Gastrocnemius medialis (tissue), 4 donors: ENCODE measurements at regions not wholly inside any gene's neighbourhood (a gene's known extent, or its start where the extent isn't known, plus 50 kb on each side); places are given as distances from the start of the nearest gene placed in this dataset.

Experiments
- ATAC-seq, 2 donors: fragments of 150-250 bp; one replicate each; pipeline ENCODE4 v1.9.1; 2016
- DNase-seq, 2 donors: peaks; one replicate each; pipeline ENCODE4 v3.0.0-alpha.2; 2019
- H3K27ac ChIP-seq, 4 donors: fragments of 200-600 bp; sonication (generic); 1 replicate in 1 of 4; 2 replicates in 3 of 4; pipeline ENCODE4 v1.5.1; 2016 to 2018; ENCODE audit warnings: mild to moderate bottlenecking in 2 of 4, moderate library complexity in 1 of 4
- H3K27me3 ChIP-seq, 3 donors: fragments of 200-600 bp; sonication (generic) in 2 of 3; 1 replicate in 1 of 3; 2 replicates in 2 of 3; pipeline versions ENCODE4 v1.5.1 to v1.6.0; 2016 to 2019; ENCODE audit warnings: mild to moderate bottlenecking in 1 of 3, moderate library complexity in 1 of 3
- H3K36me3 ChIP-seq, 2 donors: fragments of 200-600 bp; sonication (generic) in 1 of 2; one replicate each; pipeline ENCODE4 v1.5.1; 2017 to 2018
- H3K4me1 ChIP-seq, 2 donors: fragments of 200-600 bp; sonication (generic) in 1 of 2; one replicate each; pipeline ENCODE4 v1.5.1; 2016 to 2017; ENCODE audit warnings: mild to moderate bottlenecking in 2 of 2
- H3K4me3 ChIP-seq, 4 donors: fragments of 200-600 bp; sonication (generic) in 3 of 4; 1 replicate in 1 of 4; 2 replicates in 3 of 4; pipeline ENCODE4 v1.5.1; 2016 to 2019; ENCODE audit warnings: mild to moderate bottlenecking in 2 of 4
- H3K9me3 ChIP-seq, 3 donors: fragments of 200-600 bp; sonication (generic) in 2 of 3; 1 replicate in 1 of 3; 2 replicates in 2 of 3; pipeline ENCODE4 v1.5.1; 2016 to 2019
- POLR2A ChIP-seq, 2 donors: fragments of 450-650 bp; IDR thresholded peaks; one replicate each; pipeline ENCODE4 v1.6.1; 2017; ENCODE audit warnings: antibody characterized with exemption in 2 of 2, mild to moderate bottlenecking in 2 of 2, moderate library complexity in 2 of 2
- in situ Hi-C, 4 donors: fragments of 200-750 bp; cut with MboI; loops; one replicate each; pipeline versions ENCODE4 v1.15.0 to v1.8.0; 2017; ENCODE audit warnings: low sequenced_read_pairs in 4 of 4
- intact Hi-C: fragments of 100-400 bp; cut with DNase I; formaldehyde crosslinking; loops from one replicate; pipeline ENCODE4 v1.15.1; 2023; ENCODE audit warnings: low total_unique reads
- TF ChIP-seq, protein P1 (sequence below), 5 experiments: fragments of 450-650 bp in 3 of 5; fragments of 200-600 bp in 2 of 5; sonication (generic) in 2 of 5; IDR thresholded peaks in 4 of 5; conservative IDR thresholded peaks in 1 of 5; 1 replicate in 4 of 5; 2 replicates in 1 of 5; pipeline ENCODE4 v1.5.1; 2016 to 2019; ENCODE audit warnings: antibody characterized with exemption in 5 of 5, mild to moderate bottlenecking in 3 of 5, moderate library complexity in 3 of 5

DNA sequence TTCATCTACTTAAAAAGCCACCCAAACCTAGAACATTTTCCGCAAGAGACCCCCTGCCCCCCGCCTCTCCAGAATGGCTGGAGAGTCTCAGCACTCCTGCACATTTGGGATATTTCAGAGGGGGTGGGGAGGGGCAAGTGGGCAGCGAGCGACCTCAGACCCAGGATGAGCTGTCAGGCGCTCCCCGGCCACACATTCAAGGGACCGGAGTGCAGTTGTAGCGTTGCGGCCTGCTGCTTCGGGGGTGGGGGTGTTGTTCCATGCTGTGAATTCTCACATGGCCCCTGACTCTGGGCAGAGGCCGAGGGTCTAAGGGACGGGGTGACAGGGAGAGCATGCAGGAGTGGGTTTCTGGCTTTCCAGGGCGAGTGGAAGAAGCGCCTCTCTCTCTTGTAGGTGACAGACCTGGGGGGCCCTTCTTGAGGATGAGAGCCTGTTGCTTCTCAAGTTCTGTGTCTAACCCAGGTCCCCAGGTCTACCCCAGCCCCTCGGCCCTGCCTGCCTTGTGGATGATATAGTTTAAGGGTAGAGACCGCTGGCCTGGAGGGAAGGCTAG is 231.2 kb downstream of the SEC14L1 start:
- no peak for TF ChIP-seq POLR2A (IDR thresholded peaks at IDR 0.05)
- TF ChIP-seq, protein P1, sequence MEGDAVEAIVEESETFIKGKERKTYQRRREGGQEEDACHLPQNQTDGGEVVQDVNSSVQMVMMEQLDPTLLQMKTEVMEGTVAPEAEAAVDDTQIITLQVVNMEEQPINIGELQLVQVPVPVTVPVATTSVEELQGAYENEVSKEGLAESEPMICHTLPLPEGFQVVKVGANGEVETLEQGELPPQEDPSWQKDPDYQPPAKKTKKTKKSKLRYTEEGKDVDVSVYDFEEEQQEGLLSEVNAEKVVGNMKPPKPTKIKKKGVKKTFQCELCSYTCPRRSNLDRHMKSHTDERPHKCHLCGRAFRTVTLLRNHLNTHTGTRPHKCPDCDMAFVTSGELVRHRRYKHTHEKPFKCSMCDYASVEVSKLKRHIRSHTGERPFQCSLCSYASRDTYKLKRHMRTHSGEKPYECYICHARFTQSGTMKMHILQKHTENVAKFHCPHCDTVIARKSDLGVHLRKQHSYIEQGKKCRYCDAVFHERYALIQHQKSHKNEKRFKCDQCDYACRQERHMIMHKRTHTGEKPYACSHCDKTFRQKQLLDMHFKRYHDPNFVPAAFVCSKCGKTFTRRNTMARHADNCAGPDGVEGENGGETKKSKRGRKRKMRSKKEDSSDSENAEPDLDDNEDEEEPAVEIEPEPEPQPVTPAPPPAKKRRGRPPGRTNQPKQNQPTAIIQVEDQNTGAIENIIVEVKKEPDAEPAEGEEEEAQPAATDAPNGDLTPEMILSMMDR (IDR thresholded peaks at IDR 0.05 in 4 of 5, conservative IDR thresholded peaks at IDR 0.05 in 1 of 5), result no peak
- DNase-seq (no peak), ATAC-seq (no peak)
- Histone ChIP-seq H3K9me3 (no peaks in the 10 kb centered on the region), H3K4me1 (peaks cover 60 to 65% of the 10 kb centered on the region in 2 donors), H3K36me3 (no peaks in the 10 kb centered on the region), H3K4me3 (peak overlapping the region; percentile 72 to 87 (median 78)), H3K27me3 (no peaks in the 10 kb centered on the region), H3K27ac (peak overlapping the region; percentile 85 to 96 (median 89))
- in situ Hi-C loops, result no loop called here
- intact Hi-C loops, result loop anchor here (2.0 to 5.0 kb wide), 2 partner anchors 40 to 51 kb away; no protein-coding TSS in a partner anchor

DNA sequence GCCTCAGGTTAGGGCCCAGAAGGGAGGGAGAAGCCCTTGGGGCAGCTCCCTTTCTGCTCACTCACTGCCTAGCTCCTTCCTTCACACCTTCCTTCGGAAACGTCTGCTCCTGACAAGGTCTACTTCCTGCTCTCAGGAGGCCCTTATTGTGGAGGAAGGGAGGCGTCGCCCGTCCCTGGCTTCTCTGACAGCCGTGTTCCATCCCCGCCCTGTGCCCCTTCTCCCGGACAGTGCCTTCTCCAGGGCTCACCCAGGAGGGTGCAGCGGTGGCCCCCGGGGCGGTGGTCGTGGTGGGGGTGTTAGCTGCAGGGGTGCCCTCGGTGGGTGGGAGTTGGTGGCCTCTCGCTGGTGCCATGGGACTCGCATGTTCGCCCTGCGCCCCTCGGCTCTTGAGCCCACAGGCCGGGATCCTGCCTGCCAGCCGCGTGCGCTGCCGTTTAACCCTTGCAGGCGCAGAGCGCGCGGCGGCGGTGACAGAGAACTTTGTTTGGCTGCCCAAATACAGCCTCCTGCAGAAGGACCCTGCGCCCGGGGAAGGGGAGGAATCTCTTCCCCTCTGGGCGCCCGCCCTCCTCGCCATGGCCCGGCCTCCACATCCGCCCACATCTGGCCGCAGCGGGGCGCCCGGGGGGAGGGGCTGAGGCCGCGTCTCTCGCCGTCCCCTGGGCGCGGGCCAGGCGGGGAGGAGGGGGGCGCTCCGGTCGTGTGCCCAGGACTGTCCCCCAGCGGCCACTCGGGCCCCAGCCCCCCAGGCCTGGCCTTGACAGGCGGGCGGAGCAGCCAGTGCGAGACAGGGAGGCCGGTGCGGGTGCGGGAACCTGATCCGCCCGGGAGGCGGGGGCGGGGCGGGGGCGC is 231.9 kb downstream of the SEC14L1 start:
- intact Hi-C loops (loop anchor here (2.0 to 5.0 kb wide), 2 partner anchors 40 to 50 kb away; no protein-coding TSS in a partner anchor), in situ Hi-C loops (no loop called here)
- Histone ChIP-seq H3K4me1 (peaks cover 57 to 72% of the 10 kb centered on the region in 2 donors), H3K27me3 (no peaks in the 10 kb centered on the region), H3K27ac (peak overlapping the region; percentile 85 to 96 (median 89)), H3K4me3 (peak overlapping the region; percentile 72 to 87 (median 78)), H3K9me3 (no peaks in the 10 kb centered on the region), H3K36me3 (no peaks in the 10 kb centered on the region)
- TF ChIP-seq POLR2A (IDR thresholded peaks at IDR 0.05), result no peak
- TF ChIP-seq, protein P1 (IDR thresholded peaks at IDR 0.05 in 4 of 5, conservative IDR thresholded peaks at IDR 0.05 in 1 of 5), result no peak
- peak; percentile 22 to 24 for ATAC-seq
- DNase-seq, result peak; percentile 56

DNA sequence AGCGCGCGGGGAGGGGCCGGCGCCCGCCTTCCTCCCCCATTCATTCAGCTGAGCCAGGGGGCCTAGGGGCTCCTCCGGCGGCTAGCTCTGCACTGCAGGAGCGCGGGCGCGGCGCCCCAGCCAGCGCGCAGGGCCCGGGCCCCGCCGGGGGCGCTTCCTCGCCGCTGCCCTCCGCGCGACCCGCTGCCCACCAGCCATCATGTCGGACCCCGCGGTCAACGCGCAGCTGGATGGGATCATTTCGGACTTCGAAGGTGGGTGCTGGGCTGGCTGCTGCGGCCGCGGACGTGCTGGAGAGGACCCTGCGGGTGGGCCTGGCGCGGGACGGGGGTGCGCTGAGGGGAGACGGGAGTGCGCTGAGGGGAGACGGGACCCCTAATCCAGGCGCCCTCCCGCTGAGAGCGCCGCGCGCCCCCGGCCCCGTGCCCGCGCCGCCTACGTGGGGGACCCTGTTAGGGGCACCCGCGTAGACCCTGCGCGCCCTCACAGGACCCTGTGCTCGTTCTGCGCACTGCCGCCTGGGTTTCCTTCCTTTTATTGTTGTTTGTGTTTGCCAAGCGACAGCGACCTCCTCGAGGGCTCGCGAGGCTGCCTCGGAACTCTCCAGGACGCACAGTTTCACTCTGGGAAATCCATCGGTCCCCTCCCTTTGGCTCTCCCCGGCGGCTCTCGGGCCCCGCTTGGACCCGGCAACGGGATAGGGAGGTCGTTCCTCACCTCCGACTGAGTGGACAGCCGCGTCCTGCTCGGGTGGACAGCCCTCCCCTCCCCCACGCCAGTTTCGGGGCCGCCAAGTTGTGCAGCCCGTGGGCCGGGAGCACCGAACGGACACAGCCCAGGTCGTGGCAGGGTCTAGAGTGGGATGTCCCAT is 232.8 kb downstream of the SEC14L1 start:
- Histone ChIP-seq H3K9me3 (no peaks in the 10 kb centered on the region), H3K4me1 (peaks cover 61 to 81% of the 10 kb centered on the region in 2 donors), H3K27me3 (no peaks in the 10 kb centered on the region), H3K36me3 (no peaks in the 10 kb centered on the region), H3K27ac (peak overlapping the region; percentile 85 to 96 (median 89)), H3K4me3 (peak overlapping the region; percentile 72 to 87 (median 78))
- peak; percentile 20 to 24 for ATAC-seq
- DNase-seq, result no peak
- peak in 1 of 2 donors; percentile 13 for TF ChIP-seq POLR2A (IDR thresholded peaks at IDR 0.05)
- TF ChIP-seq, protein P1 (IDR thresholded peaks at IDR 0.05 in 4 of 5, conservative IDR thresholded peaks at IDR 0.05 in 1 of 5), result no peak
- intact Hi-C loops (loop anchor here (2.0 to 5.0 kb wide), 2 partner anchors 41 to 49 kb away; no protein-coding TSS in a partner anchor), in situ Hi-C loops (no loop called here)

DNA sequence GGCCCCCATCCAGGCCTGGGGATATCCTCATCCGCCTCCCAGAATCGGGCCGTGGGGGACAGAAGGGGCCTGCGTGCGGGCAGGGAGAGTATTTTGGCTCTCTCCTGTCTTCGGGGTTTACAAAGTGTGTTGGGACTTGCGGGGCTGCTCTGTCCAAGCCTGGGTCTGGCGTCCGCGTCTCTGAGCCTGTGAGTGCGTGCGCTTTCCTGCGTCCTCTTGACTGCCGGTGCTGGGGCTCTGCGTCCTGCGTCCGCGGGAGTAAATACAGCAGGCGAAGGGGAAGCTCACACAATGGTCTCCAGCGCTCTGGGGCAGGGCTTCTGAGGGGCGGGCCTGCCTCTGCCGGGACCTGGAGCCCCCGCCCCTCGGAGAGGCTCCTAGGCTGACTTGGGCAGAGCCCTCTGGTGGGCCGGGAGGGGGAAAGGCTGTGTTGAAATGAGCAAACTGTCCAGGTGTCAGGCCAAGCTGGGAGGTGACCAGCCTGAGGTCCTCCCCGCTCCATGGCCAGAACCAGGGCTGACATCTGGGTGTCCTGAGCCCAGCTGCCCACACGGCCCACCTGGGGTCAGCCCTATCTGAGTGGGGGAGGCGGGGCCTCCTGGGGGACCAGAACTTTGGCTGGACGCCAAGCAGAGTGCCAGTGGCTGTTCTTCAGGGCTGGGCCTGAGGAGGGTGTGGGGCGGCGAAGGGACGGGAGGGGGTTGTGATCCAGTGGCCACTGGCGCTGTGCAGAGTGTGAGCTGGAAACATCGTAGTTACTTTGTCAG is 233.6 kb downstream of the SEC14L1 start:
- Histone ChIP-seq H3K4me3 (peak overlapping the region; percentile 72 to 87 (median 78)), H3K27me3 (no peaks in the 10 kb centered on the region), H3K9me3 (no peaks in the 10 kb centered on the region), H3K27ac (peak overlapping the region; percentile 85 to 96 (median 89)), H3K4me1 (peaks cover 69 to 83% of the 10 kb centered on the region in 2 donors), H3K36me3 (no peaks in the 10 kb centered on the region)
- DNase-seq (peak; percentile 78 to 88), ATAC-seq (peak; percentile 63 to 67)
- in situ Hi-C loops (no loop called here), intact Hi-C loops (loop anchor here (5.0 kb wide), 1 partner anchor 42 kb away; no protein-coding TSS in a partner anchor)
- TF ChIP-seq POLR2A (IDR thresholded peaks at IDR 0.05), result peak; percentile 58 to 71
- TF ChIP-seq, protein P1 (IDR thresholded peaks at IDR 0.05 in 4 of 5, conservative IDR thresholded peaks at IDR 0.05 in 1 of 5), result no peak
